ENCODE measurements at regions not wholly inside any gene's neighbourhood (a gene's known extent, or its start where the extent isn't known, plus 50 kb on each side); places are given as distances from the start of the nearest gene placed in this dataset.
"Not testable (repeated sequence)": the region's sequence is repeated elsewhere in the genome, so short reads cannot be mapped to it uniquely, and the experiment has no call there.

- DNase-seq: no peak
These were observed 204.6 kb upstream of the SLIT2 start for GRCh38 chr4:20046931-20047677.

- DNase-seq: no peak
These were observed 205.5 kb upstream of the SLIT2 start for GRCh38 chr4:20046179-20046578.

- DNase-seq: no peak
These were observed 206.7 kb upstream of the SLIT2 start for GRCh38 chr4:20044966-20045365.

GRCh38 chr4:20044502-20044911 is 207.2 kb upstream of the SLIT2 start:
- no peak for DNase-seq

GRCh38 chr4:20043991-20044390 is 207.7 kb upstream of the SLIT2 start:
- DNase-seq: no peak

GRCh38 chr4:20042769-20043168 is 208.9 kb upstream of the SLIT2 start:
- DNase-seq: no peak

GRCh38 chr4:20041839-20042407 is 209.8 kb upstream of the SLIT2 start:
- no peak for DNase-seq

GRCh38 chr4:20037745-20038144 is 214.0 kb upstream of the SLIT2 start:
- DNase-seq: no peak

- DNase-seq: no peak
These were observed 221.6 kb upstream of the SLIT2 start for GRCh38 chr4:20030108-20030507.

GRCh38 chr4:20028645-20029044 is 223.1 kb upstream of the SLIT2 start:
- no peak for DNase-seq

- DNase-seq: no peak
These were observed 225.2 kb upstream of the SLIT2 start for GRCh38 chr4:20026456-20026855.

- no peak for DNase-seq
These were observed 229.2 kb upstream of the SLIT2 start for GRCh38 chr4:20022471-20022870.

GRCh38 chr4:20020056-20020455 is 231.6 kb upstream of the SLIT2 start:
- no peak for DNase-seq

- DNase-seq: no peak
These were observed 232.2 kb upstream of the SLIT2 start for GRCh38 chr4:20019310-20020015.

- no peak for DNase-seq
These were observed 234.0 kb upstream of the SLIT2 start for GRCh38 chr4:20017777-20018115.

GRCh38 chr4:20017070-20017776 is 234.5 kb upstream of the SLIT2 start:
- no peak for DNase-seq

GRCh38 chr4:20015636-20016224 is 236.0 kb upstream of the SLIT2 start:
- no peak for DNase-seq

- not testable (repeated sequence) for DNase-seq
These were observed 247.7 kb upstream of the SLIT2 start for GRCh38 chr4:20003836-20004558.

- no peak for DNase-seq
These were observed 251.8 kb upstream of the SLIT2 start for GRCh38 chr4:19999775-20000414.

- no peak for DNase-seq
These were observed 252.4 kb upstream of the SLIT2 start for GRCh38 chr4:19999276-19999675.

- DNase-seq: no peak
These were observed 258.5 kb upstream of the SLIT2 start for GRCh38 chr4:19993242-19993641.

- no peak for DNase-seq
These were observed 259.1 kb upstream of the SLIT2 start for GRCh38 chr4:19992471-19993093.
